A673 (cell line): ENCODE measurements at regions not wholly inside any gene's neighbourhood (a gene's known extent, or its start where the extent isn't known, plus 50 kb on each side); places are given as distances from the start of the nearest gene placed in this dataset.
"Not testable (repeated sequence)": the region's sequence is repeated elsewhere in the genome, so short reads cannot be mapped to it uniquely, and the experiment has no call there.

Experiments
- CTCF ChIP-seq: fragments of 300-800, 200-600 bp; sonication (generic); conservative IDR thresholded peaks from 2 replicates; pipeline ENCODE4 v1.5.1; 2017; ENCODE audit warnings: low read depth, mild to moderate bottlenecking, antibody characterized with exemption, low read length, moderate library complexity, mixed read lengths
- EZH2 ChIP-seq: fragments of 200-600 bp; sonication (generic); IDR thresholded peaks from 2 replicates; pipeline ENCODE4 v1.6.1; 2017; ENCODE audit warnings: borderline replicate concordance, low read depth, mild to moderate bottlenecking, mixed read lengths, antibody characterized with exemption, low read length; ENCODE audit not compliant: poor library complexity, severe bottlenecking

- TF ChIP-seq CTCF, EZH2: not testable (repeated sequence)
Measured at GRCh38 chr7:149572920-149573319, 75.3 kb upstream of the ZNF746 start.
